ENCODE measurements at regions not wholly inside any gene's neighbourhood (a gene's known extent, or its start where the extent isn't known, plus 50 kb on each side); places are given as distances from the start of the nearest gene placed in this dataset.

GRCh38 chr12:107221913-107222312, 128.6 kb upstream of the CRY1 start:
- Histone ChIP-seq H3K36me3 (ENCODE audit: control insufficient read depth, insufficient read depth, low read length) (no peaks in the 10 kb centered on the region), H3K9ac (ENCODE audit: insufficient read depth in 1 of 2, low read depth in 2 of 2, low read length in 2 of 2) (no peak overlapping the region), H3K4me3 (no peak overlapping the region), H3K4me2 (ENCODE audit: insufficient read depth, low read length) (no peak overlapping the region), H3K4me1 (replicated peaks in 1 of 2; ENCODE audit: control insufficient read depth in 2 of 2, insufficient read depth in 2 of 2, low read length in 2 of 2) (no peaks in the 10 kb centered on the region), H3K79me2 (ENCODE audit: control insufficient read depth, insufficient read depth, low read length) (no peaks in the 10 kb centered on the region), H3K9me1 (ENCODE audit: control insufficient read depth, insufficient read depth, low read length) (no peaks in the 10 kb centered on the region), H3K27ac (ENCODE audit: extremely low read depth, low read depth, low read length) (no peak overlapping the region), H2AFZ (ENCODE audit: low read depth, low read length) (no peak overlapping the region), H3K9me3 (replicated peaks; ENCODE audit: control insufficient read depth, insufficient read depth, low read depth, low read length) (no peaks in the 10 kb centered on the region), H4K20me1 (replicated peaks; ENCODE audit: control insufficient read depth, insufficient read depth, low read length) (no peaks in the 10 kb centered on the region), H3K27me3 (ENCODE audit: control insufficient read depth in 2 of 2, insufficient read depth in 2 of 2, low read length in 2 of 2) (peaks cover 2 to 15% of the 10 kb centered on the region in 2 experiments; a peak in 2 of 5 replicates)
- FAIRE-seq (no peak), DNase-seq (ENCODE audit: extremely low read depth in 1 of 4, low spot score in 3 of 4) (no peak), ATAC-seq (no peak)
- CTCF ChIA-PET (ENCODE audit: low intra/inter-chr PET ratio): no interaction called here
- POLR2A ChIA-PET: no interaction called here
- in situ Hi-C loops (cut with MboI) (no loop called here), intact Hi-C loops (cut with micrococcal nuclease) (no loop called here)
- no TSS peak for BruUV-seq (replicated peaks)
- no peak for TF ChIP-seq YY1 (IDR thresholded peaks at IDR 0.05; ENCODE audit: borderline replicate concordance in 1 of 3, control insufficient read depth in 1 of 3, extremely low read depth in 1 of 3, insufficient read depth in 3 of 3, insufficient read length in 1 of 3, insufficient replicate concordance in 2 of 3, low read depth in 1 of 3, low read length in 2 of 3)
- no peak for TF ChIP-seq NCOA4 (IDR thresholded peaks at IDR 0.05; ENCODE audit: partially characterized antibody)
- no peak for TF ChIP-seq MXI1 (IDR thresholded peaks at IDR 0.05; ENCODE audit: low read depth, low read length)
- TF ChIP-seq MAFK (IDR thresholded peaks at IDR 0.05; ENCODE audit: low read length): no peak
- no peak for TF ChIP-seq ZFP30 (CRISPR knock-in tag; IDR thresholded peaks at IDR 0.05; ENCODE audit: borderline replicate concordance)
- no peak for TF ChIP-seq JUN (IDR thresholded peaks at IDR 0.05; ENCODE audit: borderline replicate concordance, low read depth, low read length)
- TF ChIP-seq JUN (CRISPR knock-in tag; IDR thresholded peaks at IDR 0.05; ENCODE audit: borderline replicate concordance): no peak
- TF ChIP-seq ZNF277 (CRISPR knock-in tag; IDR thresholded peaks at IDR 0.05; ENCODE audit: borderline replicate concordance): no peak
- no peak for TF ChIP-seq ATF3 (IDR thresholded peaks at IDR 0.05)
- no peak for TF ChIP-seq ATF3 (CRISPR knock-in tag; conservative IDR thresholded peaks at IDR 0.05)
- TF ChIP-seq NR3C1 (CRISPR knock-in tag; IDR thresholded peaks at IDR 0.05): no peak
- no peak for TF ChIP-seq RNF2 (IDR thresholded peaks at IDR 0.05)
- TF ChIP-seq MYC (IDR thresholded peaks at IDR 0.05; ENCODE audit: low read depth, low read length): no peak
- no peak for TF ChIP-seq MYC (CRISPR knock-in tag; IDR thresholded peaks at IDR 0.05; ENCODE audit: borderline replicate concordance, low read depth)
- no peak for TF ChIP-seq MIER1 (IDR thresholded peaks at IDR 0.05; ENCODE audit: low read depth)
- no peak for TF ChIP-seq CBX3 (IDR thresholded peaks at IDR 0.05; ENCODE audit: borderline replicate concordance in 1 of 2, low read length in 2 of 2)
- no peak for TF ChIP-seq PYGO2 (tag; IDR thresholded peaks at IDR 0.05)
- TF ChIP-seq SMARCA5 (IDR thresholded peaks at IDR 0.05): no peak
